Suprapubic skin (tissue), 3 donors: ENCODE measurements at regions not wholly inside any gene's neighbourhood (a gene's known extent, or its start where the extent isn't known, plus 50 kb on each side); places are given as distances from the start of the nearest gene placed in this dataset.

Experiments
- POLR2AphosphoS5 ChIP-seq, 3 donors: sonication (generic); formaldehyde crosslinking; IDR thresholded peaks; one replicate each; pipeline ENCODE4 v1.6.1; 2017; ENCODE audit warnings: antibody characterized with exemption in 3 of 3
- TF ChIP-seq, protein P1 (sequence below), 2 donors: fragments of 200-600 bp in 1 of 2; fragments of 450-650 bp in 1 of 2; sonication (generic) in 1 of 2; IDR thresholded peaks; one replicate each; pipeline ENCODE4 v1.5.1; 2016 to 2019; ENCODE audit warnings: antibody characterized with exemption in 2 of 2, mild to moderate bottlenecking in 1 of 2, moderate library complexity in 1 of 2

DNA sequence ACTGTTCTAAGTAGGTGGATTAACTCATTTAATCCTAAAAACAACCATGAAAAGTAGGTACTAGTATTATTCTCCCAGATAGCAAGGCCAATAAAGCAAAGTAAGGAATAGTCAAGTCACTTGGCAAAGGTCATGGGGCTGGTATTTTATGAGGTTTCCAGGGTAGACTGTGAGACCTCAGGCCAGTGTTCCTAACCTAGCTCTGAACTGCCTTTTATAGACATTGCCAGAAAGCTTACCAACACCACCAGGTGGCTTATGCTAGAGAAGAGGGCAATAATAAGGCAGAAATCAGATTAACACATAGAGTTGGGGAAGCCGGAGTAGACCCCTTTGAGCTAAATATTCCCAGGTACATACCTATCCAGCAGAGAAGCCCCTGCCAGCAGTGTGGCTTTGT lies 490.9 kb upstream of the TENM4 start:
- TF ChIP-seq, protein P1, sequence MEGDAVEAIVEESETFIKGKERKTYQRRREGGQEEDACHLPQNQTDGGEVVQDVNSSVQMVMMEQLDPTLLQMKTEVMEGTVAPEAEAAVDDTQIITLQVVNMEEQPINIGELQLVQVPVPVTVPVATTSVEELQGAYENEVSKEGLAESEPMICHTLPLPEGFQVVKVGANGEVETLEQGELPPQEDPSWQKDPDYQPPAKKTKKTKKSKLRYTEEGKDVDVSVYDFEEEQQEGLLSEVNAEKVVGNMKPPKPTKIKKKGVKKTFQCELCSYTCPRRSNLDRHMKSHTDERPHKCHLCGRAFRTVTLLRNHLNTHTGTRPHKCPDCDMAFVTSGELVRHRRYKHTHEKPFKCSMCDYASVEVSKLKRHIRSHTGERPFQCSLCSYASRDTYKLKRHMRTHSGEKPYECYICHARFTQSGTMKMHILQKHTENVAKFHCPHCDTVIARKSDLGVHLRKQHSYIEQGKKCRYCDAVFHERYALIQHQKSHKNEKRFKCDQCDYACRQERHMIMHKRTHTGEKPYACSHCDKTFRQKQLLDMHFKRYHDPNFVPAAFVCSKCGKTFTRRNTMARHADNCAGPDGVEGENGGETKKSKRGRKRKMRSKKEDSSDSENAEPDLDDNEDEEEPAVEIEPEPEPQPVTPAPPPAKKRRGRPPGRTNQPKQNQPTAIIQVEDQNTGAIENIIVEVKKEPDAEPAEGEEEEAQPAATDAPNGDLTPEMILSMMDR (IDR thresholded peaks at IDR 0.05): no peak
- no peak for TF ChIP-seq POLR2AphosphoS5 (IDR thresholded peaks at IDR 0.05)
